NCI-H524 (cell line): ENCODE measurements at regions not wholly inside any gene's neighbourhood (a gene's known extent, or its start where the extent isn't known, plus 50 kb on each side); places are given as distances from the start of the nearest gene placed in this dataset.
"Not testable (repeated sequence)": the region's sequence is repeated elsewhere in the genome, so short reads cannot be mapped to it uniquely, and the experiment has no call there.

Source experiments
- DNase-seq, 2 experiments: peaks; one replicate each; lab custom pipeline; 2025; lab: John Stamatoyannopoulos, UW

- DNase-seq = no peak
Observed at GRCh38 chr7:82624965-82625364, 181.4 kb upstream of the CACNA2D1 start.

- no peak for DNase-seq
Observed at GRCh38 chr7:82624337-82624736, 180.8 kb upstream of the CACNA2D1 start.

GRCh38 chr7:82623812-82624211 lies 180.2 kb upstream of the CACNA2D1 start:
- no peak for DNase-seq

- DNase-seq = no peak
Observed at GRCh38 chr7:82617156-82617555, 173.6 kb upstream of the CACNA2D1 start.

- DNase-seq = no peak
Observed at GRCh38 chr7:82616059-82616728, 172.6 kb upstream of the CACNA2D1 start.

- no peak for DNase-seq
Observed at GRCh38 chr7:82615527-82615926, 171.9 kb upstream of the CACNA2D1 start.

GRCh38 chr7:82609746-82610145 lies 166.2 kb upstream of the CACNA2D1 start:
- no peak for DNase-seq

- peak in 1 of 2 experiments; percentile 61 for DNase-seq
Observed at GRCh38 chr7:82605247-82605864, 161.8 kb upstream of the CACNA2D1 start.

- no peak for DNase-seq
Observed at GRCh38 chr7:82602066-82602465, 158.5 kb upstream of the CACNA2D1 start.

GRCh38 chr7:82600531-82600930 lies 157.0 kb upstream of the CACNA2D1 start:
- peak in 1 of 2 experiments; percentile 77 for DNase-seq

- peak in 1 of 2 experiments; percentile 35 for DNase-seq
Observed at GRCh38 chr7:82599895-82600294, 156.3 kb upstream of the CACNA2D1 start.

GRCh38 chr7:82598958-82599357 lies 155.4 kb upstream of the CACNA2D1 start:
- no peak for DNase-seq

GRCh38 chr7:82595795-82596194 lies 152.2 kb upstream of the CACNA2D1 start:
- not testable (repeated sequence) for DNase-seq

GRCh38 chr7:82595176-82595575 lies 151.6 kb upstream of the CACNA2D1 start:
- DNase-seq = peak in 1 of 2 experiments; percentile 42

- peak in 1 of 2 experiments; percentile 52 for DNase-seq
Observed at GRCh38 chr7:82594665-82595064, 151.1 kb upstream of the CACNA2D1 start.

GRCh38 chr7:82593780-82594179 lies 150.2 kb upstream of the CACNA2D1 start:
- DNase-seq = peak; percentile 71 to 87

- no peak for DNase-seq
Observed at GRCh38 chr7:82592416-82592815, 148.8 kb upstream of the CACNA2D1 start.

GRCh38 chr7:82579047-82579446 lies 135.5 kb upstream of the CACNA2D1 start:
- DNase-seq = no peak

- no peak for DNase-seq
Observed at GRCh38 chr7:82578430-82578829, 134.9 kb upstream of the CACNA2D1 start.

- DNase-seq = peak; percentile 85 to 89
Observed at GRCh38 chr7:82572195-82572880, 128.8 kb upstream of the CACNA2D1 start.

- DNase-seq = not testable (repeated sequence)
Observed at GRCh38 chr7:82571047-82571446, 127.5 kb upstream of the CACNA2D1 start.

GRCh38 chr7:82567841-82568240 lies 124.3 kb upstream of the CACNA2D1 start:
- peak in 1 of 2 experiments; percentile 18 for DNase-seq

- no peak for DNase-seq
Observed at GRCh38 chr7:82567356-82567755, 123.8 kb upstream of the CACNA2D1 start.
